ENCODE measurements at regions not wholly inside any gene's neighbourhood (a gene's known extent, or its start where the extent isn't known, plus 50 kb on each side); places are given as distances from the start of the nearest gene placed in this dataset.

DNA sequence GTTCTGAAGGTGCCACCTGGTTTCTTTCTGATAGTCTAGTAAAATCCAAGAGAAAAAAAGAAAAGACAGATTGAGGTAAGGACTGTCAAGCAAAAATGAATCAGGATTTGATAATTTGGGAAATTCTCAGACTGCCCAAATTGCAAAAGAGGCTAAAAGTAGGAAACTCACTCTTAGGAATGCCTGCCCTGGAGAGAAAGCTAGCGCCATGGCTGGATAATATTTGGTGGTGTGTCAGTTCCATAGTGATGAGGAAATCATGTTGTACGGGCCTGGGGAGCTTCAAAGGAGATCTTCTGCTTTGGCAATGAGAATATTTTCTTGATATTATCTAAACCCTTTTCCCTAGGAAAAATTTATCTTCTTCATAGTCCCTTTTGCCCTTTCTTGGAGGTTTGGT, 1008.1 kb upstream of the SLC10A2 start:
- intact Hi-C loops (cut with micrococcal nuclease) (no loop called here), dilution Hi-C loops (cut with HindIII; ENCODE audit: low sequenced_read_pairs, unreplicated experiment) (no loop called here), in situ Hi-C loops (cut with MboI; ENCODE audit: low sequenced_read_pairs) (no loop called here)
- Histone ChIP-seq H2BK15ac (ENCODE audit: low read depth, low read length) (no peak overlapping the region), H2AK5ac (ENCODE audit: low read depth, low read length) (no peak overlapping the region), H2BK20ac (ENCODE audit: low read depth, low read length) (no peak overlapping the region), H2BK5ac (ENCODE audit: low read depth, low read length, poor library complexity, severe bottlenecking) (no peak overlapping the region), H3K56ac (ENCODE audit: extremely low read depth, insufficient read depth, low read length) (no peak overlapping the region), H3K27ac (ENCODE audit: insufficient read depth, low read length) (no peak overlapping the region), H3K4ac (ENCODE audit: low read depth, low read length) (no peak overlapping the region), H3K18ac (ENCODE audit: low read depth, low read length) (no peak overlapping the region), H3K23ac (ENCODE audit: low read depth, low read length) (no peak overlapping the region), H3K4me2 (ENCODE audit: low read depth, low read length) (no peak overlapping the region), H3K4me1 (ENCODE audit: control insufficient read depth, insufficient read depth, low read length) (no peaks in the 10 kb centered on the region), H3K9me3 (ENCODE audit: control insufficient read depth, insufficient read depth, low read length) (no peaks in the 10 kb centered on the region), H3K9ac (ENCODE audit: low read depth, low read length) (no peak overlapping the region), H4K20me1 (ENCODE audit: insufficient read depth, low read length) (no peaks in the 10 kb centered on the region), H4K5ac (ENCODE audit: low read depth, low read length) (no peak overlapping the region), H3K27me3 (ENCODE audit: control insufficient read depth, insufficient read depth, low read length) (no peaks in the 10 kb centered on the region), H3K4me3 (ENCODE audit: insufficient read depth, low read depth, low read length) (no peak overlapping the region), H2BK120ac (ENCODE audit: low read depth, low read length) (no peak overlapping the region), H3K14ac (replicated peaks; ENCODE audit: low read depth, low read length) (no peak overlapping the region), H4K91ac (ENCODE audit: insufficient read depth, low read depth, low read length) (no peak overlapping the region), H3K9me1 (ENCODE audit: insufficient read depth, low read length) (no peaks in the 10 kb centered on the region), H2AK9ac (replicated peaks; ENCODE audit: low read depth, low read length, poor library complexity) (no peak overlapping the region), H4K8ac (ENCODE audit: low read depth in 2 of 2, low read length in 2 of 2) (no peak overlapping the region), H3K79me1 (ENCODE audit: low read depth in 1 of 2, low read length in 2 of 2) (no peaks in the 10 kb centered on the region), H3K36me3 (ENCODE audit: control insufficient read depth, insufficient read depth, low read length) (no peaks in the 10 kb centered on the region), H2AFZ (replicated peaks; ENCODE audit: low read length, poor library complexity) (no peak overlapping the region)
- TF ChIP-seq MAFK (IDR thresholded peaks at IDR 0.05; ENCODE audit: low read depth, low read length), result no peak
- no peak for TF ChIP-seq NFE2L2 (IDR thresholded peaks at IDR 0.05; ENCODE audit: low read depth, low read length)
- no peak for TF ChIP-seq POLR2A (IDR thresholded peaks at IDR 0.05; ENCODE audit: low read depth, low read length)
- TF ChIP-seq RCOR1 (IDR thresholded peaks at IDR 0.05; ENCODE audit: insufficient replicate concordance, low read length), result no peak
- TF ChIP-seq SMC3 (IDR thresholded peaks at IDR 0.05; ENCODE audit: low read depth, low read length), result no peak
- no peak for TF ChIP-seq CHD1 (IDR thresholded peaks at IDR 0.05; ENCODE audit: low read depth, low read length)
- TF ChIP-seq MXI1 (IDR thresholded peaks at IDR 0.05; ENCODE audit: borderline replicate concordance, low read depth, low read length), result no peak
- TF ChIP-seq MAZ (IDR thresholded peaks at IDR 0.05; ENCODE audit: borderline replicate concordance, low read depth, low read length), result no peak
- TF ChIP-seq, protein P1, sequence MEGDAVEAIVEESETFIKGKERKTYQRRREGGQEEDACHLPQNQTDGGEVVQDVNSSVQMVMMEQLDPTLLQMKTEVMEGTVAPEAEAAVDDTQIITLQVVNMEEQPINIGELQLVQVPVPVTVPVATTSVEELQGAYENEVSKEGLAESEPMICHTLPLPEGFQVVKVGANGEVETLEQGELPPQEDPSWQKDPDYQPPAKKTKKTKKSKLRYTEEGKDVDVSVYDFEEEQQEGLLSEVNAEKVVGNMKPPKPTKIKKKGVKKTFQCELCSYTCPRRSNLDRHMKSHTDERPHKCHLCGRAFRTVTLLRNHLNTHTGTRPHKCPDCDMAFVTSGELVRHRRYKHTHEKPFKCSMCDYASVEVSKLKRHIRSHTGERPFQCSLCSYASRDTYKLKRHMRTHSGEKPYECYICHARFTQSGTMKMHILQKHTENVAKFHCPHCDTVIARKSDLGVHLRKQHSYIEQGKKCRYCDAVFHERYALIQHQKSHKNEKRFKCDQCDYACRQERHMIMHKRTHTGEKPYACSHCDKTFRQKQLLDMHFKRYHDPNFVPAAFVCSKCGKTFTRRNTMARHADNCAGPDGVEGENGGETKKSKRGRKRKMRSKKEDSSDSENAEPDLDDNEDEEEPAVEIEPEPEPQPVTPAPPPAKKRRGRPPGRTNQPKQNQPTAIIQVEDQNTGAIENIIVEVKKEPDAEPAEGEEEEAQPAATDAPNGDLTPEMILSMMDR (conservative IDR thresholded peaks at IDR 0.05; ENCODE audit: low read depth, low read length), result no peak
- TF ChIP-seq RFX5 (IDR thresholded peaks at IDR 0.05; ENCODE audit: low read depth, low read length), result no peak
- no peak for TF ChIP-seq BHLHE40 (IDR thresholded peaks at IDR 0.05; ENCODE audit: low read depth, low read length)
- no peak for TF ChIP-seq RAD21 (IDR thresholded peaks at IDR 0.05; ENCODE audit: low read length)
- TF ChIP-seq, protein P2, sequence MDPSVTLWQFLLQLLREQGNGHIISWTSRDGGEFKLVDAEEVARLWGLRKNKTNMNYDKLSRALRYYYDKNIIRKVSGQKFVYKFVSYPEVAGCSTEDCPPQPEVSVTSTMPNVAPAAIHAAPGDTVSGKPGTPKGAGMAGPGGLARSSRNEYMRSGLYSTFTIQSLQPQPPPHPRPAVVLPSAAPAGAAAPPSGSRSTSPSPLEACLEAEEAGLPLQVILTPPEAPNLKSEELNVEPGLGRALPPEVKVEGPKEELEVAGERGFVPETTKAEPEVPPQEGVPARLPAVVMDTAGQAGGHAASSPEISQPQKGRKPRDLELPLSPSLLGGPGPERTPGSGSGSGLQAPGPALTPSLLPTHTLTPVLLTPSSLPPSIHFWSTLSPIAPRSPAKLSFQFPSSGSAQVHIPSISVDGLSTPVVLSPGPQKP (IDR thresholded peaks at IDR 0.05; ENCODE audit: borderline replicate concordance, low read depth, low read length), result no peak
- TF ChIP-seq, protein P3, sequence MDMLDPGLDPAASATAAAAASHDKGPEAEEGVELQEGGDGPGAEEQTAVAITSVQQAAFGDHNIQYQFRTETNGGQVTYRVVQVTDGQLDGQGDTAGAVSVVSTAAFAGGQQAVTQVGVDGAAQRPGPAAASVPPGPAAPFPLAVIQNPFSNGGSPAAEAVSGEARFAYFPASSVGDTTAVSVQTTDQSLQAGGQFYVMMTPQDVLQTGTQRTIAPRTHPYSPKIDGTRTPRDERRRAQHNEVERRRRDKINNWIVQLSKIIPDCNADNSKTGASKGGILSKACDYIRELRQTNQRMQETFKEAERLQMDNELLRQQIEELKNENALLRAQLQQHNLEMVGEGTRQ (IDR thresholded peaks at IDR 0.05; ENCODE audit: low read depth, low read length), result no peak
- no peak for TF ChIP-seq FOS (IDR thresholded peaks at IDR 0.05; ENCODE audit: low read depth, low read length)
- TF ChIP-seq CEBPB (IDR thresholded peaks at IDR 0.05; ENCODE audit: low read depth, low read length), result no peak
- DNase-seq, result no peak
- ATAC-seq (ENCODE audit: low read depth), result no peak
- ChIA-PET CTCF (no interaction called here), POLR2A (ENCODE audit: unreplicated experiment) (no interaction called here)
- no TSS peak for BruUV-seq (replicated peaks)
- WGBS, 2 experiments (ENCODE audit: extremely low coverage in 2 of 2, insufficient read length in 1 of 2), result no CpG with 5 or more reads among the region's 2 CpGs

All from IMR-90 (cell line).